GM12878 (cell line): ENCODE measurements at regions not wholly inside any gene's neighbourhood (a gene's known extent, or its start where the extent isn't known, plus 50 kb on each side); places are given as distances from the start of the nearest gene placed in this dataset.

ENCODE experiments used
- ATAC-seq: fragments of 200-7000 bp; cut with Tn5 transposase; 3 replicates; pipeline ENCODE4 v1.9.1; 2020; ENCODE audit warnings: mild to moderate bottlenecking, moderate library complexity
- BruUV-seq: library from RNA; stranded (reverse); fragments of 400-500 nt; replicated peaks from 2 replicates; lab custom pipeline; 2021; lab: Mats Ljungman, UMichigan
- CTCF ChIA-PET: fragments of 300-600 bp; sonication (Branson Sonifier 250); formaldehyde crosslinking; extraction: SDS; loops from one replicate; lab custom pipeline; 2021; ENCODE audit warnings: inconsistent platforms; lab: Yijun Ruan, JAX
- POLR2A ChIA-PET: fragments of 350-600 bp; formaldehyde crosslinking; extraction: SDS; loops from one replicate; lab custom pipeline; 2021; ENCODE audit warnings: inconsistent platforms; lab: Charles Lee
- RAD21 ChIA-PET: fragments of 300-600 bp; sonication (Branson Sonifier 250); formaldehyde crosslinking; loops from one replicate; lab custom pipeline; 2023; ENCODE audit warnings: antibody characterized with exemption; ENCODE audit not compliant: unreplicated experiment; lab: Charles Lee
- SMC1A ChIA-PET: fragments of 300-600 bp; sonication (Branson Sonifier 250); formaldehyde crosslinking; loops from one replicate; lab custom pipeline; 2023; ENCODE audit not compliant: unreplicated experiment, uncharacterized antibody; lab: Charles Lee
- DNase-seq: peaks from one replicate; pipeline ENCODE4 v3.0.0-alpha.2; 2011; ENCODE audit warnings: low read depth, low spot score
- FAIRE-seq: peaks from 3 replicates; lab custom pipeline; 2011; peaks lifted over from hg19 to GRCh38; lab: Jason Lieb, UNC
- H2AFZ ChIP-seq: 2 replicates; pipeline ENCODE4 v1.6.0; 2011; ENCODE audit warnings: low read depth, low read length, control low read depth; ENCODE audit not compliant: control insufficient read depth
- H3K27ac ChIP-seq: 2 replicates; pipeline ENCODE4 v1.5.1; 2011; ENCODE audit warnings: control low read depth; ENCODE audit not compliant: control insufficient read depth, insufficient read depth
- H3K27me3 ChIP-seq, 2 experiments: replicated peaks in 1 of 2; 2 replicates each; pipeline versions ENCODE4 v1.6.0 to v1.6.1; 2011; ENCODE audit warnings: low read length in 1 of 2; ENCODE audit not compliant: control insufficient read depth in 2 of 2, insufficient read depth in 2 of 2
- H3K36me3 ChIP-seq, 2 experiments: 2 replicates each; pipeline ENCODE4 v1.5.1; 2011; ENCODE audit warnings: low read length in 1 of 2; ENCODE audit not compliant: control insufficient read depth in 2 of 2, insufficient read depth in 2 of 2
- H3K4me1 ChIP-seq: 2 replicates; pipeline ENCODE4 v1.6.1; 2011; ENCODE audit warnings: mild to moderate bottlenecking, low read length, moderate library complexity, mixed read lengths; ENCODE audit not compliant: control insufficient read depth, insufficient read depth
- H3K4me2 ChIP-seq: 2 replicates; pipeline ENCODE4 v1.6.0; 2011; ENCODE audit warnings: control low read depth; ENCODE audit not compliant: control insufficient read depth, insufficient read depth
- H3K4me3 ChIP-seq: fragments of 200-600 bp; sonication (generic); 2 replicates; pipeline ENCODE4 v1.5.1; 2016
- H3K79me2 ChIP-seq: 2 replicates; pipeline ENCODE4 v1.6.0; 2011; ENCODE audit warnings: low read length; ENCODE audit not compliant: control insufficient read depth, insufficient read depth
- H3K9ac ChIP-seq: 2 replicates; pipeline ENCODE4 v1.8.0; 2011; ENCODE audit warnings: low read length, control low read depth, mixed read lengths; ENCODE audit not compliant: control insufficient read depth, insufficient read depth
- H3K9me3 ChIP-seq: replicated peaks from 3 replicates; pipeline ENCODE4 v1.5.1; 2011; ENCODE audit warnings: mild to moderate bottlenecking, low read length; ENCODE audit not compliant: control insufficient read depth, insufficient read depth
- H4K20me1 ChIP-seq: 2 replicates; pipeline ENCODE4 v1.6.0; 2011; ENCODE audit not compliant: control insufficient read depth, insufficient read depth
- ATF7 ChIP-seq: fragments of 450-650 bp; IDR thresholded peaks from 2 replicates; pipeline ENCODE4 v1.6.1; 2016; ENCODE audit warnings: low read depth, mild to moderate bottlenecking
- RUNX3 ChIP-seq: IDR thresholded peaks from 2 replicates; pipeline ENCODE4 v1.6.1; 2012; ENCODE audit warnings: low read length, inconsistent platforms
- SMC3 ChIP-seq: IDR thresholded peaks from 2 replicates; pipeline ENCODE4 v1.6.1; 2011; ENCODE audit warnings: low read length, improper control_type of control experiment, borderline replicate concordance
- SUZ12 ChIP-seq: fragments of 200-600 bp; sonication (generic); IDR thresholded peaks from one replicate; pipeline ENCODE4 v1.6.1; 2018; ENCODE audit warnings: antibody characterized with exemption, mild to moderate bottlenecking; ENCODE audit not compliant: unreplicated experiment
- ZZZ3 ChIP-seq: IDR thresholded peaks from 2 replicates; pipeline ENCODE4 v1.6.1; 2011; ENCODE audit warnings: low read depth; ENCODE audit not compliant: control insufficient read depth, insufficient read length
- WGBS: methylation state at CpG from one replicate; pipeline ENCODE4 v1.1.6; 2016; ENCODE audit warnings: low lambda C conversion rate; ENCODE audit not compliant: insufficient replicate concordance, insufficient coverage; ENCODE audit errors: missing lambda C conversion rate; 5-methylcytosine and 5-hydroxymethylcytosine counted together
- in situ Hi-C: fragments of 300-500 bp; cut with MboI; formaldehyde crosslinking; loops from 9 replicates; pipeline ENCODE4 v1.14.3; 2018; ENCODE audit warnings: mixed read lengths
- intact Hi-C: fragments of 100-400 bp; cut with micrococcal nuclease; formaldehyde crosslinking; loops from one replicate; pipeline ENCODE4 v1.14.2; 2022; ENCODE audit not compliant: unreplicated experiment
- TF ChIP-seq, protein P1 (sequence below): fragments of 450-650 bp; IDR thresholded peaks from 2 replicates; pipeline ENCODE4 v1.6.1; 2017; ENCODE audit warnings: mild to moderate bottlenecking, moderate library complexity

DNA sequence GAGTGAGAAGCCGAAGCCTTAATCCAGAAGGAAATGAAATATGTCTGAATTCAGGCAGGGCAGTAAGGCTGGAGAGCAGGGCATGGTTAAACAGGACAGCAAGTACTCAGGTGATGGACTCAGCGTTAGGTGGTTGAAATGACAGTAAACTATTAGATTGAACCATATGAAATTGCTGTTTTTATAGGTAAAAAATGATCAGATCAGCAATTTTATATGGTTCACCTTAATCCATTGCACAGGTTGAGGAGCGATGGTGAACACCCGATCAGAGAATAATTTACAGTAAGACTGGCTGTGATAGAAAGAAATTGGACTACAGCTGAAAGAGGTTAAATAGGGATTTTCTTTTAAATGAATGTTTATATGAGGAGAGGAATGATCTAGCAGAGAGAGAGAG lies 56.6 kb downstream of the TTC6 start:
- 47% methylated on average over 4 of the region's 4 CpGs for WGBS
- SMC1A ChIA-PET = interaction anchor here (0.6 kb wide), 1 partner anchor 367 kb away, joined by 3 read pairs; no protein-coding TSS in a partner anchor
- H3K4me3 ChIP-seq = no peak overlapping the region

DNA sequence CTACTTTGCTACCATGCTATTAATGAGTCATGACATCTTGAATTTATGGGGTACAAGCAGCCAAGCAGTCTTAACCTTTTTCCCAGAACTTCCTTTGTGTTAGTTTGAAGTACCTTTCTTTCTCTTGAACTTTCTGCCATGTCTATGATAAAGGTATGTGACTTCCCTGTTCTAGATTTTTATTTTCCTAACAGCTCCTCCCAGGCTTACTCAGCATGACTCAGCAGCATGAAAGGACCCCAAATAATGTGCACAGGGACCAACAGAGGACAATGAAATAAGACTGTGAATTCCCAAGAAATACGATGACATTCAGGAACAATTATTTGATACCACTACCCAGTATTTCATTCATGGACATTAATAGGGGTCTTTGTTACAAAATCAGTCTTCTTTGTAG lies 60.0 kb downstream of the TTC6 start:
- Histone ChIP-seq H3K4me1 (no peaks in the 10 kb centered on the region), H3K79me2 (no peaks in the 10 kb centered on the region), H3K36me3 (no peaks in the 10 kb centered on the region), H3K4me2 (no peak overlapping the region), H3K9me3 (no peaks in the 10 kb centered on the region)
- WGBS = 21% methylated on average over 1 of the region's 1 CpG
- no peak for FAIRE-seq
- BruUV-seq = no TSS peak
- CTCF ChIA-PET = no interaction called here
- in situ Hi-C loops (no loop called here), intact Hi-C loops (no loop called here)
- RAD21 ChIA-PET = no interaction called here
- TF ChIP-seq, protein P1, sequence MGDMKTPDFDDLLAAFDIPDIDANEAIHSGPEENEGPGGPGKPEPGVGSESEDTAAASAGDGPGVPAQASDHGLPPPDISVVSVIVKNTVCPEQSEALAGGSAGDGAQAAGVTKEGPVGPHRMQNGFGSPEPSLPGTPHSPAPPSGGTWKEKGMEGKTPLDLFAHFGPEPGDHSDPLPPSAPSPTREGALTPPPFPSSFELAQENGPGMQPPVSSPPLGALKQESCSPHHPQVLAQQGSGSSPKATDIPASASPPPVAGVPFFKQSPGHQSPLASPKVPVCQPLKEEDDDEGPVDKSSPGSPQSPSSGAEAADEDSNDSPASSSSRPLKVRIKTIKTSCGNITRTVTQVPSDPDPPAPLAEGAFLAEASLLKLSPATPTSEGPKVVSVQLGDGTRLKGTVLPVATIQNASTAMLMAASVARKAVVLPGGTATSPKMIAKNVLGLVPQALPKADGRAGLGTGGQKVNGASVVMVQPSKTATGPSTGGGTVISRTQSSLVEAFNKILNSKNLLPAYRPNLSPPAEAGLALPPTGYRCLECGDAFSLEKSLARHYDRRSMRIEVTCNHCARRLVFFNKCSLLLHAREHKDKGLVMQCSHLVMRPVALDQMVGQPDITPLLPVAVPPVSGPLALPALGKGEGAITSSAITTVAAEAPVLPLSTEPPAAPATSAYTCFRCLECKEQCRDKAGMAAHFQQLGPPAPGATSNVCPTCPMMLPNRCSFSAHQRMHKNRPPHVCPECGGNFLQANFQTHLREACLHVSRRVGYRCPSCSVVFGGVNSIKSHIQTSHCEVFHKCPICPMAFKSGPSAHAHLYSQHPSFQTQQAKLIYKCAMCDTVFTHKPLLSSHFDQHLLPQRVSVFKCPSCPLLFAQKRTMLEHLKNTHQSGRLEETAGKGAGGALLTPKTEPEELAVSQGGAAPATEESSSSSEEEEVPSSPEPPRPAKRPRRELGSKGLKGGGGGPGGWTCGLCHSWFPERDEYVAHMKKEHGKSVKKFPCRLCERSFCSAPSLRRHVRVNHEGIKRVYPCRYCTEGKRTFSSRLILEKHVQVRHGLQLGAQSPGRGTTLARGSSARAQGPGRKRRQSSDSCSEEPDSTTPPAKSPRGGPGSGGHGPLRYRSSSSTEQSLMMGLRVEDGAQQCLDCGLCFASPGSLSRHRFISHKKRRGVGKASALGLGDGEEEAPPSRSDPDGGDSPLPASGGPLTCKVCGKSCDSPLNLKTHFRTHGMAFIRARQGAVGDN = no peak
- TF ChIP-seq RUNX3 = no peak
- TF ChIP-seq, all 136 proteins: peak for 0
- H3K27ac ChIP-seq = no peak overlapping the region
- no peak for ATAC-seq
- no peak overlapping the region for H3K4me3 ChIP-seq
- ChIA-PET SMC1A (no interaction called here), POLR2A (no interaction called here)
- no peaks in the 10 kb centered on the region for H3K27me3 ChIP-seq
- H3K9ac ChIP-seq = no peak overlapping the region
- no peak for DNase-seq
- no peaks in the 10 kb centered on the region for H4K20me1 ChIP-seq
- no peak overlapping the region for H2AFZ ChIP-seq

More for the DNA sequence above, 56.6 kb downstream of the TTC6 start:
- CTCF ChIA-PET = no interaction called here
- no peaks in the 10 kb centered on the region for H3K27me3 ChIP-seq
- ATAC-seq = no peak
- no peak overlapping the region for H3K4me2 ChIP-seq
- RAD21 ChIA-PET = no interaction called here
- in situ Hi-C loops (no loop called here), intact Hi-C loops (no loop called here)
- H3K36me3 ChIP-seq = no peaks in the 10 kb centered on the region
- H3K4me1 ChIP-seq = no peaks in the 10 kb centered on the region
- TF ChIP-seq ZZZ3 (no peak), SMC3 (no peak), ATF7 (no peak), SUZ12 (no peak)
- TF ChIP-seq, all 136 proteins: peak for 0
- Histone ChIP-seq H3K9ac (no peak overlapping the region), H4K20me1 (no peaks in the 10 kb centered on the region), H3K9me3 (no peaks in the 10 kb centered on the region), H2AFZ (no peak overlapping the region), H3K79me2 (no peaks in the 10 kb centered on the region), H3K27ac (no peak overlapping the region)
- BruUV-seq = no TSS peak
- DNase-seq (no peak), FAIRE-seq (no peak)
- POLR2A ChIA-PET = no interaction called here
